ENCODE measurements at regions not wholly inside any gene's neighbourhood (a gene's known extent, or its start where the extent isn't known, plus 50 kb on each side); places are given as distances from the start of the nearest gene placed in this dataset.
"Not testable (repeated sequence)": the region's sequence is repeated elsewhere in the genome, so short reads cannot be mapped to it uniquely, and the experiment has no call there.

DNA sequence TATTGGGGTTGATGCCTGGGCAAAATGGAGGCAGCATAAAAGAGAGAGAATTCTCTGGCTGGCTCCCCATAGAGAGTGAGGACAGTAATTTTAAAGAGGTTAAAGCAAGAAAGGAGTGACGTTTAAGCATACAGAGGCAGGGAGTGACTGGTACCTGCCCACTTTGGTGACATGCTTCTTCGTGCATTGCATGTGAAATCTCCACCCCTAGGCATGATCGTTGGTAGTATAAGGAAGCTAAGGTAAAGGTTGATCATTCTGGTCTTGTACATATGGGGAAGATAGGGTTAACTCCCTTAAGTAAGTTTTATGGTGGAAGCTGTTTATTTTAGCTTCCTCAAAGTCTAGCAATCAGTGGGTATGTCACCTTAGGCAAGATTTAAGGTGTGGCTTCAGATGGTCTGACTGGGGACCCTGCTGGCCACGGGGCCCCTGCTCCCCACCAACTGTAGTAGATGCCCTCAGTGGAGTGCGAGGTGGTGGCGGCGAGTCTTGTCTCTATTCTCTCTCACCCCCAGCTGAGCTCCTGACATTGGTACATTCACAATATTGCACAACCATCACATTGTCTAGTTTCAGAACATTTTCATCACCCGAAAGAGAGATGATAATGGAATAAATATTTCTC, 797.5 kb upstream of the SPRY2 start:
- DNase-seq (ENCODE audit: low read depth) = no peak

DNA sequence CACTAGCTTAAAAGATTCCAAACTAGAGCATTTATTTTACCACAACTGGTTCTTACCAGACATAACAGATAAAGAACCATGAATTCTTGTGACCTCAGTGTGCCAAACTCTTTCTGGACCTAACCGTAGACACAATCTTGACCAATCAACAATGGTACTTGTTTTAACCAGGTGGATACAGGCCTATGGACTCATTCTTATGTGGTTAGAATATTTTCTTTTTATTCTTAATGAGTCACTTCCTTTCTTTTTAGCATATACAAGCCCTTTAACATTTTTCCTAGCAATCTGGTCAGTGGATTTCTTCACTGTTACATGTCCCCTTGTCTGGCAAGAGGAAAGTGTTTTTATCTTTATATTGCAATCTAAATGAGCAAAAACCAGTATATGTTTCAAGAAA, 792.1 kb upstream of the SPRY2 start:
- no peak for DNase-seq (ENCODE audit: low read depth)

DNA sequence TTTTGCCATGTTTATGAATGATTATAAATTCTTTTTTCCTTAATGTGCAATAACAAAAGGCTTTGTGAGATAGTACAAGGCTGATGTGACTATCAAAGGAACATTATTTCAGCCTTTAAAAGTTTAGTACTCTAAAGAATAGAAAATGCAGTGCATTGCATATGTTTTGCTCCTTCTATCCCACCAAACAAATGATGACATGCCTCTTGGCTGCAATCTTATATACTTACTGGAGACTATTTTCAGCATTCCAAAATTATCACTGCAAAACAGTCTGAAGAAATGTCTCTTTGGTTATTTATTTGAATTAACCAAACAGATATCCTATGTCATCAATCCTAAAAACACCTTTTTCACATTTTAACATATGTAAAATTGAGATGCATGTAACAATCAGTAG, 776.5 kb upstream of the SPRY2 start:
- no peak for DNase-seq (ENCODE audit: low read depth)

DNA sequence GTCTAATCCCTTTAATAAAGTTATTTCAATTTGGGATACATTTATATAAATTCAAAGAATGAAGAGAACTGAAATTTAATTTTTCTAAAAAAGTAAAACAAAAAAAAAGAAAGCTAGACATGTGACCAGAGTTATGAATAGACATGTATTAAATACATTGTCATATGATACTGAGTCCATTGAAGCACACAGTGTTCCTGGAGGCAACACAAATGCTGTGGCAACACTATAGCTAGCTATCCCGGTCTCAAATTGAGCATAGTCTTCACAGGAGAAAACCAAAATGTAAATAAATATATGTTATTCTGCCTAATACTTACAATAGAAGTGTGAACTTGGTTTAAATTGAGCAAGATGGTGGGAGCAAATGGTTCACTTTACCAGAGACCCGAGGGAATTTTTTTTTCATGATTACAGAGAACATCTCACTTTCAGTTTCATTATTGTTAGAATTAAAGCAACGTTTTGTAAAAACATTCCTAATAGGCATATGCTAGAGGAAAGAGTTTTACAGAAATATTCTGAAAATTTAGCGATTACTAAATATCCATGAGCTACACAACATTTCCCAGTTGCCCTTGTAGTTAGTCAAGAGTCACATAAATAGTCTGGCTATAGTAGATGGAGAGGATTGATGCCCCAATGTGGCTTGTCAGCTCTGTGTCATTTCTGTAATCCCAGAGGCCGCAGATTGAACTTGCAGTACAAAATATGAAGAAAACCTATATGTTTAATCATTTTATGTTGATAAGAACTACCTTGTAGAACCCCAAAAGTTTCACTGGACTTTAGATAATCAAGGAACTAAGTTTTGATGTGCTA, 775.7 kb upstream of the SPRY2 start:
- no peak for DNase-seq (ENCODE audit: low read depth)

DNA sequence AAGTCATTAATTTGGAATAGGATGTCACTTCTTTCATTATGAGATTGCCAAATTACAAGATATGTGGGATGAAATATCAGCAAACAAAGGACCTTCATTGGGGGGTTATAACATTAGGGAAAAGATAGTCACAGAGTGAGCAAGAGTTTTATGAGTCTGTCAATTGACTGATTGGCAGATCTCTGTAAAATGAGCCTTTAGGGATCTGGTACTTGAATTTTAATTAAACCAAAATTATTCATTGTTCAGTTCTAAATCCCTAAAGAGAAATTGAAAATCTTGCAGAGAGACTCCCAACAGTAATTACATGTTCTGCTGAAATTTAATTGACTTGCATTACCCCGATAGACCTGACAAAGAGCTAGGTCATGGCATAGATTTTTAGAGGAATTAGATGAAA, 768.1 kb upstream of the SPRY2 start:
- no peak for DNase-seq (ENCODE audit: low read depth)

DNA sequence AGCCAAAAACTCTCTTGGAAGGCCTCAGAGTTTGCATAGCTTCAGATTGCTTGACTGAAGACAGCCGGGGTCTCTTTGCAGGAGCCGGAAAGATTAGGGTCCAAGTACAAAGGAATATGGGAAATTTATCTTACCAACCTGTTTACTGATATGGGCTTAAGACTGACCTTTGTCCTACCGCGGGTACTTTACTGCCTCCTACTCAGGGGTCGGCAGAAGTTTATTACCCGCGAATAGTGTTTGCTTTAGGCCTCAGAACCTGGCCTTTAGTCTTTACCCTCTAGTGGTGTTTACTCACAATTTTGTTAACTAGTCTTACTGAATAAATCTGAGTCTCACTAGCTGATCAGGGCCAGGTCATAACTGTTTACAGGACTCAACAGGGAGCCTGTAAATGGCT, 765.4 kb upstream of the SPRY2 start:
- no peak for DNase-seq (ENCODE audit: low read depth)

DNA sequence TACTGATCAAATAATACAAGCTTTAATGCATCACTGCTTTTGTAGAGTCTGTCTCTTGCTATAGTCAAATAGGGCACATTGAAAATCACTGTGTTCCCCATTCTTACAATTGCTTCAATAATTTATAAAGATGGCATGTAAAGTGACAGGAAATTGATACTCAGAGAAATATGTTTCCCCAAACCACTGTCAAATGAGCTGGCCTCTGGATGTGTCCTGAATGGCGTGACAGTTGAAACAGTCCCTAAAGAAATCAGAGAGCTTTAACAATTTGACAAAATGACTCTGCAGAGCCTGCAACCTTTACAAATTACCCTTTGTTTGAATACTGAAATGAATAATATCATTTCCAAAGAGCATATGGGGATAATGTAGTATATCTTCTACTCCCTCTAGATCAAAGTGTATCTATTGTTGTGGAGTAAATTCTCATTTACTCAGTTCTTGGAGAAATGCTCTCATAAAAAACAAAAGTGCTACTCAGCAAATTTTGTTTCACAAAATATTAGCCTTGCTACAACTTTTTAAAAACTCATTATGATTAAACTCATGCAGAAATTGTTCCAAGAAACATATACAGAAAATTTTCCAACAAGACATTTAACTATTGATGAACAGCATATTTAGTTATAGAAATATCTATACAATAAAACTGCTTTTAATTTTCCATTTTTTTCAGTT, 763.2 kb upstream of the SPRY2 start:
- no peak for DNase-seq (ENCODE audit: low read depth)

DNA sequence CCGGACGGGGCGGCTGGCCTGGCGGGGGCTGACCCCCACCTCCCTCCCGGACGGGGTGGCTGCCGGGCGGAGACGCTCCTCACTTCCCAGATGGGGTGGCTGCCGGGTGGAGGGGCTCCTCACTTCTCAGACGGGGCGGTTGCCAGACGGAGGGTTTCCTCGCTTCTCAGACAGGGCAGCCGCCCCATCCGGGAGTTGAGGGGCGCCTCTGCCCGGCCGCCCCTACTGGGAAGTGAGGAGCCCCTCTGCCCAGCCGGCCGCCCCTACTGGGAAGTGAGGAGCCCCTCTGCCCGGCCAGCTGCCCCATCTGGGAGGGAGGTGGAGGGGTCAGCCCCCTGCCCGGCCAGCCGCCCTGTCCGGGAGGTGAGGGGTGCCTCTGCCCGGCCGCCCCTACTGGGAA, 761.1 kb upstream of the SPRY2 start:
- not testable (repeated sequence) for DNase-seq (ENCODE audit: low read depth)

DNA sequence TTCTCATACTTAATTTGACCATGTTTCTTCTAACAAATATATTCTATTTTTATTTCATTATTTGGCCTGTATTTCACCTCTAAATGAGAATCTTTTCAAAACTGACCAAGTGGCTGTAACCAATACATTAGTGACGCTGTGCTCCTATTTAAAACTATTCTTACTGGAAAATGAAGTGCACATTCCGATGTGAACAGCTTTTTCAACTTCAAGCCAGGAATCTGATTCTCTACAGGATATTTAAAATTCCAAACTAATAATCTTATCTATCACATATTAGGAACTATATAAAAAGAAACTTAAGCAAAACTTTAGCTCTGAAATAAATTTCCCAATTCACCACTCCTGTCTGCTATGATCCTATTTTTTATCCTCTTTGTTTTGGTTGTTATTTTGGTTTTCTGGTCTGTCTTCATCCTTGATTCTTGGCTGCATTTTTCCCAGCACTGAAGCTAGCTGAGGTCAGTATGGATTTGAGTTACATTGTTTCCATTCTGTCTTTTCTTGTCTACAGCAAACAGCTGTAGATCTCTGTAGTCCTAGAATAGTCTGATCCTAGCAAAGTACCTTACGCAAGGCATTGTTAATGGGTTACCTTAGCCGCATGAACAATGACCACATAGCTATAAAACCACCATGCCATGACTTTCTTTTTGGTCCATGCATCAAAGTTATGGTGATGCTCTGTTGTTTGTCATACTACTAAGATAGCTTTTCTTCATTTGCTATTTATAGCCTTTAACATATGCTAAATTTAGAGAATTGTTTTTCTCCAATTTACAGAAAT, 748.6 kb upstream of the SPRY2 start:
- no peak for DNase-seq (ENCODE audit: low read depth)

DNA sequence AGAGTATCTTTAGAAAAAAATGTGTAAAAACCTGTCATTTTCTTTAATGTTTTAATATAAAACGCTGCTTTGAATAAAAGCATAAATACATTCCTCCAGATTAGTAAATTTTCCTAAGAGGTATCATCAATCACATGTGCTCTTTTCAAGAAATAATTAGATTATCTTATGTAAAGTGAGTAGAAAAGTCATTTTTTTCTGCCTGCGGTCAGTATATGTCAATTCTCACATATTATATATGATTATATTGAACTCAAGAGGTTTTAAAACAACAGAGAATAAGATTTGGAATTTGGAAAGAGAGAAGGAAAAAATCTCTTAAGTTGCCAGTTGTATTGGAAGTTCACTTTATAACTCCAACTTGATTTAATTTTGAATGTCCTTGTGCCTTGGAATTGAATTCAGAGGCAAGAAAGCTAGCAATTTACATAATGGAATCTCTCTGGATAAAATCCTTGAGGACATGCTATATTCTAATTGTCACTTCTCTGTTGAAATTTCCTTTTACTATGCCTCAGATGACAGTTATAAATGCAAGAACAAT, 740.1 kb upstream of the SPRY2 start:
- no peak for DNase-seq (ENCODE audit: low read depth)

DNA sequence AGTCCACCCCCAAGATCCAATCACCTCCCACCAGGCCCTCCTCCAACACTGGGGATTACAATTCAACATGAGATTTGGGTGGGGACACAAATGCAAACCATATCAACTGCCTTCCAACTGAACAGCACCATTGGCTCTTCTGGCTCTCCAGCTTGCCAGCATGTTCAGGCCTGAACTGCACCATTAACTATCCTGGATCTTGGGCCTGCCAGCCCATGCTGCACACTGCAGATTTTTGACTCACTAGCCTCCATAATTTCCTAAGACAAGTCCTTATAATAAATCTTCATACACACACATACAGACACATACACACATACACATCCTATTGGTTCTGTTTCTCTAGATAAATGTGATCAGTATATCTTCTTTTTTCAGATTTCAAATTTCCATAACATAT, 737.1 kb upstream of the SPRY2 start:
- no peak for DNase-seq (ENCODE audit: low read depth)

DNA sequence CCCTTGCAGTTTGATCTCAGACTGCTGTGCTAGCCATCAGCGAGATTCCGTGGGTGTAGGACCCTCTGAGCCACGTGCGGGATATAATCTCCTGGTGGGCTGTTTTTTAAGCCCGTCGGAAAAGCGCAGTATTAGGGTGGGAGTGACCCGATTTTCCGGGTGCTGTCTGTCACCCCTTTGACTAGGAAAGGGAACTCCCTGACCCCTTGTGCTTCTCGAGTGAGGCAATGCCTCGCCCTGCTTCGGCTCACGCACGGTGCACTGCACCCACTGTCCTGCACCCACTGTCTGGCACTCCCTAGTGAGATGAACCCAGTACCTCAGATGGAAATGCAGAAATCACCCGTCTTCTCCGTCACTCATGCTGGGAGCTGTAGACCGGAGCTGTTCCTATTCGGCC, 728.9 kb upstream of the SPRY2 start:
- DNase-seq (ENCODE audit: low read depth) = not testable (repeated sequence)

DNA sequence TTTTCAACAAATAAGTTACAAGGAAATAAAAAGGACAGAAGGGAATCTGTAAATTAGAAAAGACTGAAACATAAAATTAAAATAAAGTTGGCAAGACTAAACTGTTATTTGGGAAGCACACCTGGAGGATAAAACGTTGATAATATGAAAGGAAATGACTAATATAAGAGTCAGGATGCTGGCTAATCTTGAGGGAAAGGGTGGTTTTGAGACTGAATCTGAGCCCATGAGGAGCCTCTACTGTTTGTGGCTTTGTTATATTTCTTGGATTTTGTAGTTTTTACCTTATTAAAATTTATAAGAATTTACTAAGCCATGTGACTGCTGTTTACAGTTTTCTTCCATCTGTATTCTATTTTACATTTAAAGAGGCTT, 718.0 kb upstream of the SPRY2 start:
- no peak for DNase-seq (ENCODE audit: low read depth)

DNA sequence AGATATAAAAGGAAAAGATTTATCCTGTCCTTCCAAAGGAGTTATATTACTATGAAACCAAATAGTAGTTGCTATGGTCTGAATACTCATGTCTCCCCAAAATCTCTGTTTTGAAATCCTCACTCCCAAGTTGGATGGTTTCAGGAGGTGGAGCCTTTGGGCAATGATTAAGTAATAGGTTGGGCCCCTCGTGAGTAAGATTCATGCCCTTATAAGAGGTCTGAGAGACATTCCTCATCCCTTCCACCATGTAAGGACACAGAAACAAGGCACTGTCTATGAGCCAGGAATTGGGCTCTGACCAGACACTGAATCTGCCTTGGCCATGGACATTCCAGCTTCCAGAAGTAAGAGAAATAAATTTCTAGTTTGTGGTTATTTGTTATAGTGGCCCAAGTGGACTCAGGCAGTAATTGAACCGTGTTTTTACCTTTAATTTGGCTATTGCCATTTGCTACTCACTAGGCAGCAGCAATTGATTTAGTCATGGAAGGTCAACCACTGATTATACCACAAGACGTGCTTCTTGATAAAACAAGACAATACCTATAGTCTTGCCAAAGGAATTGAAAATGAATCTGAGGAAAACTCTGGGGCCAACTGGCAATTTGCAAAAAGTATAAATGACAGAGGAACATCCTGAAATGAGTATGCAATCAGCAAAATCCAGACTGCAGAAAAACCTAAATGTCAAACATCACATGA, 717.4 kb upstream of the SPRY2 start:
- DNase-seq (ENCODE audit: low read depth) = no peak

DNA sequence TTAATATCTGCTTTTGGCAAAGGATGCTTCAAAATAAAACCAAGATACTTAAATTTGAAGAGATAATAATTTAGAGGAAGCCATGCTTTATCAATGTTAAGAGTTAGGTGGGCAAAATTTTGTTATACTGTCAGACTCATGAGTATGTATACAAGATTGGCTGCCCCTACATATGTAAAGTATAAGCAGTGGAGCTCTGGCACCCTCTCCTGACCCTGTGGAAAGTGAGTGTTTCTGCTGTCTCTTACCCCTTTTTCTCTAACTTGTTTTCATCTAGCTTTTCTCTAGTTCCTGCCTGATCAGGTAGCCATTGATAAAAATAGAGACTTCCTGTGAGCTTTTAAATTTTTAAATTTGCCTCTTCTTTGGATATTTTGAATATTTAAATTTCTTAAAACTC, 710.9 kb upstream of the SPRY2 start:
- no peak for DNase-seq (ENCODE audit: low read depth)

DNA sequence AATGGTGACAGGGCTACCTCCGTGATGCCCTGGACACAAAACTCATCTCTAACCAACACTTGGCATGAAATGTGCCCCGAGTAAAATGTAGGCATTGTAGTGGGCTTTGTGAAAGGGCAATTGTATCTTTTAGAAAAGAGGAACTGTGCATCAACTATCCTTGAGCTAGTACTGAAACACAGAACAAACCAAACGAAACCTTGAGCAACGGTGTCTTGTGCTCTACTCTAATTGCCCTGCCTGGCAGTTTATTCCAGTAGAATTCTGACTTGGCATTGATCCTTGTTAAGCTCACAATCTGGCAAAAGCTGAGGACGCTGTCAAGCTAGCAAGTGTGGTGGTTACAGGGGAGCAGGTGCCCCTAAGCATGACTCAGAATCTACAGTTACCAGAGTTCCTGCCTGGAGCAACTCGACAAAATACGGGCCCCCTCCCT, 707.1 kb upstream of the SPRY2 start:
- no peak for DNase-seq (ENCODE audit: low read depth)

DNA sequence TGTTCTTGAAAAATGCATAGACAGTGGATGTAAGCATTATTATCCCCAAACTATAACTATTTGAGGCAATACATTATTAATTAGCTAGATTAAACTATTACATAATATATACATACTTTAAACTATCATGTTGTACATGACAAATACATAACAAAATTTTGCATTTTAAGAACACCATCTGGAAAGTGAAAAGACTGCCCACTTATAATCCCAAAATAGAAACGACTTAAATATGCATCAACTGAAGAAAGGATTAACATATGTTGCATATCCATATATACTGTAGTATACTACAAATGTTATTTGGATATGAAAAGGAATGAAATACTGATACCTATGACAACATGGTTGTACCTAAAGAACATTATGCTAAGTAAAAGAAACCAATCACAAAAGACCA, 700.8 kb upstream of the SPRY2 start:
- no peak for DNase-seq (ENCODE audit: low read depth)

DNA sequence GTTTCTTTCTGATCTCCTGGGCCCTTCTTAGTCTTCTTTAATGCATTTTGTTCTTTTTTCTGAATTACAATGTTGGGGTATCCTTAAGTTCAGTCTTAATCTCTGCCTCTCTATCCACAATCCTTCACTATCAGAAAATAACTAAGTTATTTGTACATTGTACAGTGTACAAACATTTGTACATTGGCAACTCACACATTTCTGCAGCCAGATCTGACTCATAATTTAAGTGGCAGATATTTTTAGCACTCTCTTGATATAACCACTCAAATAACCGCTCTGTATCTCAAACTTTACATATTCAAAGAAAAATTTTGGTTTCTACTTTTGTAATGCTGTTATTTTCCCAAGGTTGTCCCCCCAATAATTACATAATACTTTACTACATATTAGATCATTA, 691.1 kb upstream of the SPRY2 start:
- no peak for DNase-seq (ENCODE audit: low read depth)

DNA sequence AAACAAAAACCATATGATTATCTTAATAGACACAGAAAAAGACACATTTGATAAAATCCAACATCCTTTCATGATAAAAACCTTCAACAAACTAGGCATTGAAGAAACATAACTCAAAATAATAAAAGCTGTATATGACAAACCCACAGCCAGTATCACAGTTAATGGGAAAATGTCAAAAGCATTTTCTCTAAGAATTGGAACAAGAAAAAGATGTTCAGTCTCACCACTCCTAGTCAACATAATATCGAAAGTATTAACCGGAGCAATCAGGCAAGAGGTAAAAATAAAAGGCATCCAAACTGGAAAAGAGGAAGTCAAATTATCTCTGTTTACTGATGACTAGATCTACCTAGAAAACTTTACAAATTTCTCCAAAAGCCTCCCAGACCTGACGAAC, 684.2 kb upstream of the SPRY2 start:
- no peak for DNase-seq (ENCODE audit: low read depth)

DNA sequence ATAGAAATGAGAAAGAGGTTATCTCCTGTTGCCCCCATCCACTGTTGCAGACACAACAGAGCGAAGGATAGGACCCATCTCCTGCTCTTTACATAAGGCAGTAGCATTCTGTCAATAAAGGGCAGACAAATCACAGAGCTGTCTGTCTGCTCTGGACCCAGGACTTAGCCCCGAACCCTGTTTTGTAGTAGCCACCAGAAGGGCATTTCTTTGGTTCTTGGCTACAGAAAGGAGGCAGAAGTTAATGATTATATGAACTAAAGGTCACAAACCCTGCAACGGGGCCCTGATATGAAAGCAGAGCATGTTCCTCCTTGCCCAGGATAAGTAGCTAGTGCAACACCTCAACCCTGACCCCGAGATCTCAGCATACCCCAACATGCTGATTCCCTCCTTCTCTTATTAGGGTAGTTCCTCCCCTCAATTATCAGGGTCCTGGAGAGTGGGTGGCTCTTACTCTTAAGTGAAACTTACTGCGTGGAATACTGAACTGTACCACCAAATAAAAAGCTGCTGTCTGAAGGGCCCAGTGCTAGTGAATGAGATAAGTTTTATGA, 680.4 kb upstream of the SPRY2 start:
- DNase-seq (ENCODE audit: low read depth) = no peak

DNA sequence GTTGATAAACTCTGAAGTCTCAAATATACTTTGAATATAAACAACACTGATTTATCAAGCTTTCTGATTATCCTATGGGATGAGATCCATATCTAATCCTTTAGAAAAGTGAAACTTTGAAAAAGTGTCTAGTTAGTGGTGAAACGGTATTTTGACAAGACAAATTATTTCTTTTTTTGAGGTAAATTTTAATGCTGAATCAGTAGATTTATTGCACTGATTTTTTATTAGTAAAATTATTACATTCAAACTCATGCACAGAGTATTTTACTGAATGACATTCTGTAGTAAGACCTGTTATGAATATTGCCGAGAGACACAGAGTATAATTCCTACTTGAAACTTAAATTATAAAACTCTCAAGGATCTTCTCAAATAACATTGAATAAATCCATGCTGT, 679.1 kb upstream of the SPRY2 start:
- no peak for DNase-seq (ENCODE audit: low read depth)
